PFSK-1 (cell line): ENCODE measurements at regions not wholly inside any gene's neighbourhood (a gene's known extent, or its start where the extent isn't known, plus 50 kb on each side); places are given as distances from the start of the nearest gene placed in this dataset.

Experiments
- FOXP2 ChIP-seq: optimal IDR thresholded peaks from 2 replicates; pipeline ENCODE3; 2011; ENCODE audit warnings: borderline replicate concordance, control low read depth, inconsistent platforms; ENCODE audit not compliant: insufficient read depth; ENCODE audit errors: extremely low read length, extremely low read depth
- POLR2AphosphoS5 ChIP-seq: IDR thresholded peaks from 2 replicates; pipeline ENCODE4 v1.6.1; 2012; ENCODE audit warnings: low read depth, mild to moderate bottlenecking, control low read depth, low read length, moderate library complexity
- REST ChIP-seq, 2 experiments: IDR thresholded peaks; 2 replicates each; pipeline versions ENCODE4 v1.6.1 to v1.8.0; 2011 to 2012; ENCODE audit warnings: low read depth in 2 of 2, low read length in 2 of 2, control low read depth in 1 of 2, inconsistent platforms in 1 of 2, mild to moderate bottlenecking in 1 of 2, moderate library complexity in 1 of 2; ENCODE audit not compliant: insufficient read depth in 1 of 2
- SIN3A ChIP-seq: IDR thresholded peaks from 2 replicates; pipeline ENCODE4 v1.6.1; 2012; ENCODE audit warnings: mild to moderate bottlenecking, low read length, moderate library complexity, borderline replicate concordance; ENCODE audit not compliant: insufficient read depth
- TAF1 ChIP-seq: IDR thresholded peaks from 2 replicates; pipeline ENCODE4 v1.6.1; 2012; ENCODE audit warnings: low read length, control low read depth, borderline replicate concordance; ENCODE audit not compliant: insufficient read depth

GRCh38 chr13:64639206-64639605, 2590.9 kb downstream of the PCDH9 start:
- TF ChIP-seq REST (IDR thresholded peaks at IDR 0.05; ENCODE audit: insufficient read depth in 1 of 2, low read depth in 2 of 2, low read length in 2 of 2) (no peak), TAF1 (no peak)

GRCh38 chr13:64633948-64634347, 2596.2 kb downstream of the PCDH9 start:
- TF ChIP-seq REST (IDR thresholded peaks at IDR 0.05; ENCODE audit: insufficient read depth in 1 of 2, low read depth in 2 of 2, low read length in 2 of 2) = no peak
- TF ChIP-seq SIN3A = no peak
- no peak for TF ChIP-seq POLR2AphosphoS5
- TF ChIP-seq FOXP2 = no peak
- TF ChIP-seq TAF1 = no peak

- TF ChIP-seq POLR2AphosphoS5 = no peak
- TF ChIP-seq REST (IDR thresholded peaks at IDR 0.05; ENCODE audit: insufficient read depth in 1 of 2, low read depth in 2 of 2, low read length in 2 of 2) = no peak
- TF ChIP-seq FOXP2 = no peak
- TF ChIP-seq SIN3A = no peak
- TF ChIP-seq TAF1 = no peak
Observed at GRCh38 chr13:64627654-64628053, 2602.5 kb downstream of the PCDH9 start.

GRCh38 chr13:64626105-64626504, 2604.0 kb downstream of the PCDH9 start:
- TF ChIP-seq TAF1 = no peak
- TF ChIP-seq FOXP2 = no peak
- no peak for TF ChIP-seq POLR2AphosphoS5
- no peak for TF ChIP-seq SIN3A
- TF ChIP-seq REST (IDR thresholded peaks at IDR 0.05; ENCODE audit: insufficient read depth in 1 of 2, low read depth in 2 of 2, low read length in 2 of 2) = no peak

- TF ChIP-seq REST (IDR thresholded peaks at IDR 0.05; ENCODE audit: insufficient read depth in 1 of 2, low read depth in 2 of 2, low read length in 2 of 2) (no peak), FOXP2 (no peak), SIN3A (no peak), TAF1 (no peak), POLR2AphosphoS5 (no peak)
Observed at GRCh38 chr13:64617231-64617630, 2612.9 kb downstream of the PCDH9 start.
